ENCODE measurements at regions not wholly inside any gene's neighbourhood (a gene's known extent, or its start where the extent isn't known, plus 50 kb on each side); places are given as distances from the start of the nearest gene placed in this dataset.

DNA sequence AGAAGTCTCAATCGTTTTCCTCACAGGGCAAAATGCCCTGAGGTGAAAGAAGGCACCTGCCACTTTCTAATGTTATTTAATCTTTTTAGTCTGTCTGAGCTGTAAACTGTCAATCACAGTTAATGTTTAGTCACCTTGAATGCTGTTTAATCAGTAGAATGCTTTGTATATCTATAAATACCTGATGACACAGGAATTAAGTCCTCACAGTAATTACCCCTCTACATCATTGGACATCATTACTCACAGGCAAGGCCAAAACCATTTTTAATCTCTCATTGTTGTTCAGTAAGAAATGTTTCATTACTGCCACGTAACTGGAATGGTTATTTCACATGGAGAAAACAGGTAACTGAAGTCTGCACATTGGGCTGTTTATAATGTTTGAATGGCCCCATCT lies 178.8 kb downstream of the EXOC5 start:
- TF ChIP-seq, protein P1, sequence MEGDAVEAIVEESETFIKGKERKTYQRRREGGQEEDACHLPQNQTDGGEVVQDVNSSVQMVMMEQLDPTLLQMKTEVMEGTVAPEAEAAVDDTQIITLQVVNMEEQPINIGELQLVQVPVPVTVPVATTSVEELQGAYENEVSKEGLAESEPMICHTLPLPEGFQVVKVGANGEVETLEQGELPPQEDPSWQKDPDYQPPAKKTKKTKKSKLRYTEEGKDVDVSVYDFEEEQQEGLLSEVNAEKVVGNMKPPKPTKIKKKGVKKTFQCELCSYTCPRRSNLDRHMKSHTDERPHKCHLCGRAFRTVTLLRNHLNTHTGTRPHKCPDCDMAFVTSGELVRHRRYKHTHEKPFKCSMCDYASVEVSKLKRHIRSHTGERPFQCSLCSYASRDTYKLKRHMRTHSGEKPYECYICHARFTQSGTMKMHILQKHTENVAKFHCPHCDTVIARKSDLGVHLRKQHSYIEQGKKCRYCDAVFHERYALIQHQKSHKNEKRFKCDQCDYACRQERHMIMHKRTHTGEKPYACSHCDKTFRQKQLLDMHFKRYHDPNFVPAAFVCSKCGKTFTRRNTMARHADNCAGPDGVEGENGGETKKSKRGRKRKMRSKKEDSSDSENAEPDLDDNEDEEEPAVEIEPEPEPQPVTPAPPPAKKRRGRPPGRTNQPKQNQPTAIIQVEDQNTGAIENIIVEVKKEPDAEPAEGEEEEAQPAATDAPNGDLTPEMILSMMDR (IDR thresholded peaks at IDR 0.05; ENCODE audit: low read depth, low read length, missing control alignments), result no peak
- no peak for DNase-seq (ENCODE audit: low read depth)

DNA sequence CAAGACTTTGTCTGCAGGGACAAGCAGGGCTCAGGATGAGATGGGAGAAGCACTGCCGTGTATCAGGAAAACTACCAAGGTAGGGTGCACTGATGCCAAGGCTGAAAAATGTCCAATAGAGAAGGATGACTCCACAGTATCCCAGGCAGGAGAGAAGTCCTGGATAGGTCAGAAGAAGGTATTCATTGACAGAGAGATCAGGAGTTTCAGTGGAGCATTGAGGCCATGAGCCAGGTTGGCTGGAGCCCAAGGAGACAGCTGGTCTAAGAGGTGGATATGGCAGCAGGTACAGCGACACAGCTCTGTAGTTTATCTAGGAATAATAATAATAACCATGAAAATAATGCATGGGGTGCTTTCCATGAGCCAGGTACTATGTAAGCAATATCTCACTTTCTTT lies 180.9 kb downstream of the EXOC5 start:
- TF ChIP-seq, protein P1 (IDR thresholded peaks at IDR 0.05; ENCODE audit: low read depth, low read length, missing control alignments), result no peak
- DNase-seq (ENCODE audit: low read depth), result no peak
- in situ Hi-C loops (cut with HindIII; ENCODE audit: low sequenced_read_pairs), result no loop called here
- no peak overlapping the region for H3K4me3 ChIP-seq (ENCODE audit: low read depth, low read length)

More for the DNA sequence above, 178.8 kb downstream of the EXOC5 start:
- in situ Hi-C loops (cut with HindIII; ENCODE audit: low sequenced_read_pairs), result no loop called here
- H3K4me3 ChIP-seq (ENCODE audit: low read depth, low read length), result no peak overlapping the region

DNA sequence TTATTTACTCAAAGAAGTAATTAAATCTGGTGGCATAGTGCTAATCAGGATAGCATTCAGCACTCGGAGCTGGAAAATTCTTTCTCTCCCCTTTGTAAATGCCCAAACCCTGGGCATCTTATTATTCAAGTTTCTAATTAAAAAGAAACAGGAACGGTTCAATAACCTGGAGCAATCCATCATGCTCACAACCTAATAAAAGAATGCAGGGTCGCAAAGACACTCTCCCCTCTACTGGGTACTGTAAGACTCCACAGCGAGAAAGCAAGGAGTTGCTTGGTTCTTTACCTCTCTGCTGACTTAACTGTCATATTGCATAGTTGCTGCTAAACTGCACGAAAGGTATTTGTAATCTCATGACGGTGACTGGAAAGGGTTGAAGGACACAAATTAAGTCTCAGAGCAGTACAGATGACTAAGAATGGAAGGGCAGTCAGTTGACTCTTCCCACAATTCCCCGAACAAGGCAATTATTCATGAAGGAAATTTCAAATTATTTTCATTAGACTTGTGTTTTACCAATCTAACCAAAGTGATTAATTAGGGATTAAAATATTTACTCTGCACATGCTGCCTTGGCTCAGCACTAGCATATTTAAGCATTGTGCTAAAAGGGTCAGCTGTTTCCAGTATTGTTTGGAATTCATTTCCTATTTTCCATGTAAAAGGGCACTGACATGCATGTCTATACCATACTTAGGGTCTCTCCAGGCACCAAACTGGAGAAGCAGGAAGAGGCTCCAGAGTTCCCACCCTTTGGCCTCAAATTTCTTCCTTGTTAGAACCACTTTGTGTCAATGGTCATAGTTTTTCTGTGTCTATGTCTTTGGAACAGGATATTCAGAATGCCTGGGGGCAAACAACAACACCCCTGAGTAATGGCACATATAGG lies 182.2 kb downstream of the EXOC5 start:
- TF ChIP-seq, protein P1 (IDR thresholded peaks at IDR 0.05; ENCODE audit: low read depth, low read length, missing control alignments), result no peak
- DNase-seq (ENCODE audit: low read depth), result no peak
- in situ Hi-C loops (cut with HindIII; ENCODE audit: low sequenced_read_pairs), result no loop called here
- H3K4me3 ChIP-seq (ENCODE audit: low read depth, low read length), result no peak overlapping the region

DNA sequence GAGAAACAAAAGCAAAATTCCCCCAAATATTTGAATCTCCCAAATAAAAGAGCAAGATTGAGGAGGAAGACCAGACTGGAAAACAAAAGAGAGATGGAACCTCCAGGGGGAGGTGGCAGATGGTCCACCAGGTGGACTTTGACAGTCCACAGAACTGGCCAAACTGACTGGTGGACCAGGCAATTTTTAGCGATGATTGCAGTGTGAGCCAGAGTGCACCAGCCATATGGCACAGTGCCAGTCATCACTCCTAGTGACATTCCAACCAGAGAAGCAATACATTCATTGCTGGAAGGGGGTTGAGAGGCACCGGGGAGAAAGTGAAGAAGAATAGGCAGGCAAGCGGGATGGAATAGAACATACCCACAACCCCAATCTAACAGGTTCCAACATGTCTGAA lies 182.9 kb downstream of the EXOC5 start:
- H3K4me3 ChIP-seq (ENCODE audit: low read depth, low read length), result no peak overlapping the region
- in situ Hi-C loops (cut with HindIII; ENCODE audit: low sequenced_read_pairs), result no loop called here
- TF ChIP-seq, protein P1 (IDR thresholded peaks at IDR 0.05; ENCODE audit: low read depth, low read length, missing control alignments), result no peak
- DNase-seq (ENCODE audit: low read depth), result no peak

DNA sequence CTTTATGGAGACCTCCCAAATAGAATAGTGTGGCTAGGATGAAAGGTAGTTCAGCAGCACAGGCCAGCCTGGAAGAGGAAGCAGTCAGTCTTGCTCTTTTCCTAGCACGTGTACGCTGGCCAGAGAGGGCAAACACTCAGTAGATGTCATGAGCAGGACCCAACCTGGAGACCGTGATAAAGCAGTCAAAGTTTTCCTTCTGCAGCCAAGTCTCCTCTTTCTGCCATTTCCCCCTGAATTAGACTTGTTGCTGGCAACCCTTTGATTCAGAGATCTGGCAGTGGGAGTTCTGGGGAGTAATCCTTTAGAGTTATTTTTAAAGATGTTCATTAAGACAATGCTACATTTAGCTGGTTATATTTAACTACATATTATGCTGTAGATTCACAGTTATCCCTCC lies 183.7 kb downstream of the EXOC5 start:
- TF ChIP-seq, protein P1 (IDR thresholded peaks at IDR 0.05; ENCODE audit: low read depth, low read length, missing control alignments), result no peak
- H3K4me3 ChIP-seq (ENCODE audit: low read depth, low read length), result no peak overlapping the region
- DNase-seq (ENCODE audit: low read depth), result no peak
- in situ Hi-C loops (cut with HindIII; ENCODE audit: low sequenced_read_pairs), result no loop called here

DNA sequence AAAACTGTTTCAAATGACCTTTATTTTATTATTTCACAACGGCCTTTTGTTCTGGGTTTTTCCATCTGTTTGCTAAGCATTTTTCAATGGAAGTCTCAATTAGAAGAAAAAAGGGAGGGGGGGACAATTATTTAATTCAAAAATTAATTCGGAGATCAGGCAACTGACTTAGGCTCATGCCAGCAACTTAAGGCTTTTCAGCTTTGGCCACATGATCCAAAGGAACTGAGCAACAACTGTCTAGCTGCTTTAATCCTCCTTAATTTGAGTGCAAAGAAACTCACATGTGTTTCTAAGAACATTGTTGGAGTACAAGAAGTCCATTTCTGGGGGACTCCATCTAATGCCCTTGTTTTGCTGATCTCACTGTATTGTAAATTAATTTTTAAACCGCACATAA lies 188.0 kb downstream of the EXOC5 start:
- no peak for DNase-seq (ENCODE audit: low read depth)
- no peak overlapping the region for H3K4me3 ChIP-seq (ENCODE audit: low read depth, low read length)
- in situ Hi-C loops (cut with HindIII; ENCODE audit: low sequenced_read_pairs), result no loop called here
- TF ChIP-seq, protein P1 (IDR thresholded peaks at IDR 0.05; ENCODE audit: low read depth, low read length, missing control alignments), result no peak
